HG03025 (cell line): ENCODE measurements at regions not wholly inside any gene's neighbourhood (a gene's known extent, or its start where the extent isn't known, plus 50 kb on each side); places are given as distances from the start of the nearest gene placed in this dataset.

Experiments used
- ATAC-seq: cut with Tn5 transposase; IDR thresholded peaks from one replicate; pipeline ENCODE4 v1.9.1; 2021; ENCODE audit warnings: mild to moderate bottlenecking, moderate library complexity; ENCODE audit not compliant: unreplicated experiment, low FRiP score

GRCh38 chr9:31335529-31336234, 1048.8 kb upstream of the ACO1 start:
- ATAC-seq = no peak

- ATAC-seq = no peak
Observed at GRCh38 chr9:31336386-31336785, 1048.1 kb upstream of the ACO1 start.

GRCh38 chr9:31336841-31337240, 1047.6 kb upstream of the ACO1 start:
- ATAC-seq = no peak

GRCh38 chr9:31347082-31347617, 1037.3 kb upstream of the ACO1 start:
- peak; percentile 100 for ATAC-seq

GRCh38 chr9:31355159-31355882, 1029.1 kb upstream of the ACO1 start:
- ATAC-seq = no peak

GRCh38 chr9:31355965-31356364, 1028.5 kb upstream of the ACO1 start:
- ATAC-seq = no peak

- no peak for ATAC-seq
Observed at GRCh38 chr9:31359071-31359470, 1025.4 kb upstream of the ACO1 start.

GRCh38 chr9:31364171-31364570, 1020.3 kb upstream of the ACO1 start:
- no peak for ATAC-seq

- ATAC-seq = no peak
Observed at GRCh38 chr9:31372799-31373587, 1011.5 kb upstream of the ACO1 start.

GRCh38 chr9:31377358-31377757, 1007.1 kb upstream of the ACO1 start:
- no peak for ATAC-seq

- no peak for ATAC-seq
Observed at GRCh38 chr9:31388660-31389059, 995.8 kb upstream of the ACO1 start.

- no peak for ATAC-seq
Observed at GRCh38 chr9:31389075-31389474, 995.4 kb upstream of the ACO1 start.

GRCh38 chr9:31390403-31391025, 993.9 kb upstream of the ACO1 start:
- peak; percentile 58 for ATAC-seq

GRCh38 chr9:31393240-31393639, 991.2 kb upstream of the ACO1 start:
- ATAC-seq = no peak

GRCh38 chr9:31394015-31394473, 990.4 kb upstream of the ACO1 start:
- ATAC-seq = no peak

GRCh38 chr9:31412081-31412480, 972.4 kb upstream of the ACO1 start:
- ATAC-seq = no peak

- no peak for ATAC-seq
Observed at GRCh38 chr9:31415164-31415563, 969.3 kb upstream of the ACO1 start.

GRCh38 chr9:31418419-31418818, 966.0 kb upstream of the ACO1 start:
- no peak for ATAC-seq

- peak; percentile 59 for ATAC-seq
Observed at GRCh38 chr9:31443630-31444457, 940.6 kb upstream of the ACO1 start.

- ATAC-seq = no peak
Observed at GRCh38 chr9:31445357-31445756, 939.1 kb upstream of the ACO1 start.
